A673 (cell line): ENCODE measurements at regions not wholly inside any gene's neighbourhood (a gene's known extent, or its start where the extent isn't known, plus 50 kb on each side); places are given as distances from the start of the nearest gene placed in this dataset.

Experiments
- EZH2 ChIP-seq: fragments of 200-600 bp; sonication (generic); IDR thresholded peaks from 2 replicates; pipeline ENCODE4 v1.6.1; 2017; ENCODE audit warnings: borderline replicate concordance, low read depth, mild to moderate bottlenecking, mixed read lengths, antibody characterized with exemption, low read length; ENCODE audit not compliant: poor library complexity, severe bottlenecking
- TF ChIP-seq, protein P1 (sequence below): fragments of 300-800, 200-600 bp; sonication (generic); conservative IDR thresholded peaks from 2 replicates; pipeline ENCODE4 v1.5.1; 2017; ENCODE audit warnings: low read depth, mild to moderate bottlenecking, antibody characterized with exemption, low read length, moderate library complexity, mixed read lengths

- TF ChIP-seq, protein P1, sequence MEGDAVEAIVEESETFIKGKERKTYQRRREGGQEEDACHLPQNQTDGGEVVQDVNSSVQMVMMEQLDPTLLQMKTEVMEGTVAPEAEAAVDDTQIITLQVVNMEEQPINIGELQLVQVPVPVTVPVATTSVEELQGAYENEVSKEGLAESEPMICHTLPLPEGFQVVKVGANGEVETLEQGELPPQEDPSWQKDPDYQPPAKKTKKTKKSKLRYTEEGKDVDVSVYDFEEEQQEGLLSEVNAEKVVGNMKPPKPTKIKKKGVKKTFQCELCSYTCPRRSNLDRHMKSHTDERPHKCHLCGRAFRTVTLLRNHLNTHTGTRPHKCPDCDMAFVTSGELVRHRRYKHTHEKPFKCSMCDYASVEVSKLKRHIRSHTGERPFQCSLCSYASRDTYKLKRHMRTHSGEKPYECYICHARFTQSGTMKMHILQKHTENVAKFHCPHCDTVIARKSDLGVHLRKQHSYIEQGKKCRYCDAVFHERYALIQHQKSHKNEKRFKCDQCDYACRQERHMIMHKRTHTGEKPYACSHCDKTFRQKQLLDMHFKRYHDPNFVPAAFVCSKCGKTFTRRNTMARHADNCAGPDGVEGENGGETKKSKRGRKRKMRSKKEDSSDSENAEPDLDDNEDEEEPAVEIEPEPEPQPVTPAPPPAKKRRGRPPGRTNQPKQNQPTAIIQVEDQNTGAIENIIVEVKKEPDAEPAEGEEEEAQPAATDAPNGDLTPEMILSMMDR: no peak
- no peak for TF ChIP-seq EZH2
These were observed 929.8 kb upstream of the CNTNAP5 start for GRCh38 chr2:123095219-123095835.
